HepG2 (cell line): ENCODE measurements at regions not wholly inside any gene's neighbourhood (a gene's known extent, or its start where the extent isn't known, plus 50 kb on each side); places are given as distances from the start of the nearest gene placed in this dataset.

ENCODE experiments used
- ATM ChIP-seq: fragments of 450-650 bp; IDR thresholded peaks from 2 replicates; pipeline ENCODE4 v1.7.1; 2017; ENCODE audit warnings: mild to moderate bottlenecking, borderline replicate concordance
- CENPT ChIP-seq: sonication (generic); formaldehyde crosslinking; IDR thresholded peaks from 2 replicates; pipeline ENCODE4 v1.8.0; 2022; ENCODE audit warnings: low read depth, mild to moderate bottlenecking, moderate library complexity, missing genetic modification reagents
- ERF ChIP-seq: IDR thresholded peaks from 2 replicates; pipeline ENCODE4 v1.6.1; 2018; ENCODE audit warnings: missing biosample characterization, missing genetic modification reagents
- HIVEP1 ChIP-seq: sonication (generic); formaldehyde crosslinking; IDR thresholded peaks from 2 replicates; pipeline ENCODE4 v1.4.0; 2020; ENCODE audit warnings: mild to moderate bottlenecking, missing genetic modification reagents
- HNF4G ChIP-seq, 2 experiments: sonication (generic) in 1 of 2; formaldehyde crosslinking in 1 of 2; IDR thresholded peaks; 2 replicates each; pipeline versions ENCODE4 v1.4.0 to v1.6.1; 2011 to 2020; ENCODE audit warnings: borderline replicate concordance in 2 of 2, low read depth in 2 of 2, mild to moderate bottlenecking in 2 of 2, low read length in 1 of 2, missing genetic modification reagents in 1 of 2, moderate library complexity in 1 of 2
- JDP2 ChIP-seq: sonication (generic); formaldehyde crosslinking; IDR thresholded peaks from 2 replicates; pipeline ENCODE4 v1.8.1; 2022; ENCODE audit warnings: missing genetic modification reagents, borderline replicate concordance
- MXI1 ChIP-seq: IDR thresholded peaks from 3 replicates; pipeline ENCODE4 v1.6.1; 2012; ENCODE audit warnings: low read depth, low read length, inconsistent platforms, borderline replicate concordance
- NFE2L1 ChIP-seq: sonication (generic); formaldehyde crosslinking; IDR thresholded peaks from 2 replicates; pipeline ENCODE4 v1.4.0; 2020; ENCODE audit warnings: missing genetic modification reagents, mild to moderate bottlenecking, borderline replicate concordance
- POLR2G ChIP-seq: fragments of 200-400 bp; formaldehyde crosslinking; IDR thresholded peaks from 2 replicates; pipeline ENCODE4 v1.6.1; 2018; ENCODE audit warnings: mild to moderate bottlenecking, low read depth, low read length, moderate library complexity
- TAF1 ChIP-seq: sonication (generic); formaldehyde crosslinking; IDR thresholded peaks from 2 replicates; pipeline ENCODE4 v1.4.0; 2020; ENCODE audit warnings: missing genetic modification reagents
- ZBTB38 ChIP-seq: sonication (generic); formaldehyde crosslinking; IDR thresholded peaks from 2 replicates; pipeline ENCODE4 v1.5.1; 2020; ENCODE audit warnings: mild to moderate bottlenecking, missing genetic modification reagents
- ZMYM4 ChIP-seq: sonication (generic); formaldehyde crosslinking; IDR thresholded peaks from 2 replicates; pipeline ENCODE4 v1.8.1; 2023; ENCODE audit warnings: mild to moderate bottlenecking, missing genetic modification reagents
- ZNF33B ChIP-seq: sonication (generic); formaldehyde crosslinking; IDR thresholded peaks from 2 replicates; pipeline ENCODE4 v1.5.1; 2020; ENCODE audit warnings: mild to moderate bottlenecking, missing genetic modification reagents
- ZNF562 ChIP-seq: sonication (generic); formaldehyde crosslinking; IDR thresholded peaks from 2 replicates; pipeline ENCODE4 v1.8.0; 2022; ENCODE audit warnings: missing genetic modification reagents, borderline replicate concordance
- ZNF7 ChIP-seq: IDR thresholded peaks from 2 replicates; pipeline ENCODE4 v1.6.1; 2016; ENCODE audit warnings: missing biosample characterization, missing genetic modification reagents
- ZSCAN30 ChIP-seq: sonication (generic); formaldehyde crosslinking; IDR thresholded peaks from 2 replicates; pipeline ENCODE4 v1.5.0; 2020; ENCODE audit warnings: mild to moderate bottlenecking, missing genetic modification reagents
- TF ChIP-seq, protein P1 (sequence below): sonication (generic); formaldehyde crosslinking; IDR thresholded peaks from 2 replicates; pipeline ENCODE4 v1.4.0; 2020; ENCODE audit warnings: low read depth, missing genetic modification reagents
- TF ChIP-seq, protein P2 (sequence below): sonication (generic); formaldehyde crosslinking; IDR thresholded peaks from 2 replicates; pipeline ENCODE4 v1.8.0; 2022; ENCODE audit warnings: mild to moderate bottlenecking, missing genetic modification reagents, moderate library complexity
- TF ChIP-seq, protein P3 (sequence below): sonication (generic); IDR thresholded peaks from 2 replicates; pipeline ENCODE4 v1.6.1; 2016; ENCODE audit warnings: low read depth, borderline replicate concordance
- TF ChIP-seq, protein P4 (sequence below): sonication (generic); formaldehyde crosslinking; IDR thresholded peaks from 2 replicates; pipeline ENCODE4 v1.4.0; 2020; ENCODE audit warnings: missing genetic modification reagents

DNA sequence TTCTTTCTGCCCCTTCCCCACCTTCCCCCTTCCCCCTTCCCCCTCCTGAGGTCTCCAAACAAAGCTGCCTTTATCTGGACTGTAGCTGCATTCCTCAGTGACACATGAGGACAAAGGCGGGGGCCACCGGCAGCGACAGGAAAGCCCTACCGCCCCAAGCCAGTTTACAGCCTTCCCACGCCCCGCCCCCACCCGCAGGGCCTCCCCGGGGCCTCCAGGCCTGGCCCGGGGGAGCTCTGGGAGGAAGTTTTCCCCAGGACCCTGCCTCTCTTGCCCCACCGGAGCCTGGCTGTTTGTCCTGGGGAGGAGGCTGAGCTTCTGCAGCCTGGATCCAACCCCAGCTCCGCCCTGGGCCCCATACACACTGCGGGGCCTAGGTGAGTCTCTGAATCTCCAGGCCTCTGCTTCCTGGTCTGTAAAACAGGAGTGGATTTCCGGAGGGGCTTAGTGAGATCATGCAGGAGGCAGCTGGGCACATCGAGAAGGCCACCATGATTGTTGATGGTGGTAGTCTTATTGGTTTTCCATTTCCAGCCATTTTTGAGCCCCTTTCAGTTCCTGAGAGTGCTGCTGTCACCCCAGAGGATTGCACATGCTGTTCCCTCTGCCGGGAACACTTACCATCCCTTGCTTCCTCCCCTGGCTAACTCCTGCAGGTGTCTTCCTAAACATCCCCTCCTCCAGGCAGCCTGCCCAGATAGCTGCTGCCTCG, 130.7 kb downstream of the MN1 start (continued):
- TF ChIP-seq, protein P1, sequence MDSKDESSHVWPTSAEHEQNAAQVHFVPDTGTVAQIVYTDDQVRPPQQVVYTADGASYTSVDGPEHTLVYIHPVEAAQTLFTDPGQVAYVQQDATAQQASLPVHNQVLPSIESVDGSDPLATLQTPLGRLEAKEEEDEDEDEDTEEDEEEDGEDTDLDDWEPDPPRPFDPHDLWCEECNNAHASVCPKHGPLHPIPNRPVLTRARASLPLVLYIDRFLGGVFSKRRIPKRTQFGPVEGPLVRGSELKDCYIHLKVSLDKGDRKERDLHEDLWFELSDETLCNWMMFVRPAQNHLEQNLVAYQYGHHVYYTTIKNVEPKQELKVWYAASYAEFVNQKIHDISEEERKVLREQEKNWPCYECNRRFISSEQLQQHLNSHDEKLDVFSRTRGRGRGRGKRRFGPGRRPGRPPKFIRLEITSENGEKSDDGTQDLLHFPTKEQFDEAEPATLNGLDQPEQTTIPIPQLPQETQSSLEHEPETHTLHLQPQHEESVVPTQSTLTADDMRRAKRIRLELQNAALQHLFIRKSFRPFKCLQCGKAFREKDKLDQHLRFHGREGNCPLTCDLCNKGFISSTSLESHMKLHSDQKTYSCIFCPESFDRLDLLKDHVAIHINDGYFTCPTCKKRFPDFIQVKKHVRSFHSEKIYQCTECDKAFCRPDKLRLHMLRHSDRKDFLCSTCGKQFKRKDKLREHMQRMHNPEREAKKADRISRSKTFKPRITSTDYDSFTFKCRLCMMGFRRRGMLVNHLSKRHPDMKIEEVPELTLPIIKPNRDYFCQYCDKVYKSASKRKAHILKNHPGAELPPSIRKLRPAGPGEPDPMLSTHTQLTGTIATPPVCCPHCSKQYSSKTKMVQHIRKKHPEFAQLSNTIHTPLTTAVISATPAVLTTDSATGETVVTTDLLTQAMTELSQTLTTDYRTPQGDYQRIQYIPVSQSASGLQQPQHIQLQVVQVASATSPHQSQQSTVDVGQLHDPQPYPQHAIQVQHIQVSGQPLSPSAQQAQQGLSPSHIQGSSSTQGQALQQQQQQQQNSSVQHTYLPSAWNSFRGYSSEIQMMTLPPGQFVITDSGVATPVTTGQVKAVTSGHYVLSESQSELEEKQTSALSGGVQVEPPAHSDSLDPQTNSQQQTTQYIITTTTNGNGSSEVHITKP (CRISPR knock-in tag): no peak
- TF ChIP-seq MXI1: no peak
- no peak for TF ChIP-seq ATM
- TF ChIP-seq HIVEP1 (CRISPR knock-in tag): peak; percentile 70; the same call in 1 of the 2 replicates
- no peak for TF ChIP-seq ERF
- TF ChIP-seq, protein P2, sequence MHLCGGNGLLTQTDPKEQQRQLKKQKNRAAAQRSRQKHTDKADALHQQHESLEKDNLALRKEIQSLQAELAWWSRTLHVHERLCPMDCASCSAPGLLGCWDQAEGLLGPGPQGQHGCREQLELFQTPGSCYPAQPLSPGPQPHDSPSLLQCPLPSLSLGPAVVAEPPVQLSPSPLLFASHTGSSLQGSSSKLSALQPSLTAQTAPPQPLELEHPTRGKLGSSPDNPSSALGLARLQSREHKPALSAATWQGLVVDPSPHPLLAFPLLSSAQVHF (CRISPR knock-in tag): no peak
- TF ChIP-seq JDP2 (CRISPR knock-in tag): no peak
- TF ChIP-seq, protein P3, sequence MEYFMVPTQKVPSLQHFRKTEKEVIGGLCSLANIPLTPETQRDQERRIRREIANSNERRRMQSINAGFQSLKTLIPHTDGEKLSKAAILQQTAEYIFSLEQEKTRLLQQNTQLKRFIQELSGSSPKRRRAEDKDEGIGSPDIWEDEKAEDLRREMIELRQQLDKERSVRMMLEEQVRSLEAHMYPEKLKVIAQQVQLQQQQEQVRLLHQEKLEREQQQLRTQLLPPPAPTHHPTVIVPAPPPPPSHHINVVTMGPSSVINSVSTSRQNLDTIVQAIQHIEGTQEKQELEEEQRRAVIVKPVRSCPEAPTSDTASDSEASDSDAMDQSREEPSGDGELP: peak; percentile 31; the same call in 1 of the 2 replicates
- TF ChIP-seq TAF1: no peak
- no peak for TF ChIP-seq CENPT (CRISPR knock-in tag)
- TF ChIP-seq HNF4G (IDR thresholded peaks at IDR 0.05; ENCODE audit: borderline replicate concordance, low read depth, low read length): 0 out of 2 replicates have a peak, but pooled peaks have one; percentile 2
- TF ChIP-seq HNF4G (CRISPR knock-in tag; IDR thresholded peaks at IDR 0.05; ENCODE audit: borderline replicate concordance, low read depth): no peak
- TF ChIP-seq NFE2L1: no peak
- TF ChIP-seq, protein P4, sequence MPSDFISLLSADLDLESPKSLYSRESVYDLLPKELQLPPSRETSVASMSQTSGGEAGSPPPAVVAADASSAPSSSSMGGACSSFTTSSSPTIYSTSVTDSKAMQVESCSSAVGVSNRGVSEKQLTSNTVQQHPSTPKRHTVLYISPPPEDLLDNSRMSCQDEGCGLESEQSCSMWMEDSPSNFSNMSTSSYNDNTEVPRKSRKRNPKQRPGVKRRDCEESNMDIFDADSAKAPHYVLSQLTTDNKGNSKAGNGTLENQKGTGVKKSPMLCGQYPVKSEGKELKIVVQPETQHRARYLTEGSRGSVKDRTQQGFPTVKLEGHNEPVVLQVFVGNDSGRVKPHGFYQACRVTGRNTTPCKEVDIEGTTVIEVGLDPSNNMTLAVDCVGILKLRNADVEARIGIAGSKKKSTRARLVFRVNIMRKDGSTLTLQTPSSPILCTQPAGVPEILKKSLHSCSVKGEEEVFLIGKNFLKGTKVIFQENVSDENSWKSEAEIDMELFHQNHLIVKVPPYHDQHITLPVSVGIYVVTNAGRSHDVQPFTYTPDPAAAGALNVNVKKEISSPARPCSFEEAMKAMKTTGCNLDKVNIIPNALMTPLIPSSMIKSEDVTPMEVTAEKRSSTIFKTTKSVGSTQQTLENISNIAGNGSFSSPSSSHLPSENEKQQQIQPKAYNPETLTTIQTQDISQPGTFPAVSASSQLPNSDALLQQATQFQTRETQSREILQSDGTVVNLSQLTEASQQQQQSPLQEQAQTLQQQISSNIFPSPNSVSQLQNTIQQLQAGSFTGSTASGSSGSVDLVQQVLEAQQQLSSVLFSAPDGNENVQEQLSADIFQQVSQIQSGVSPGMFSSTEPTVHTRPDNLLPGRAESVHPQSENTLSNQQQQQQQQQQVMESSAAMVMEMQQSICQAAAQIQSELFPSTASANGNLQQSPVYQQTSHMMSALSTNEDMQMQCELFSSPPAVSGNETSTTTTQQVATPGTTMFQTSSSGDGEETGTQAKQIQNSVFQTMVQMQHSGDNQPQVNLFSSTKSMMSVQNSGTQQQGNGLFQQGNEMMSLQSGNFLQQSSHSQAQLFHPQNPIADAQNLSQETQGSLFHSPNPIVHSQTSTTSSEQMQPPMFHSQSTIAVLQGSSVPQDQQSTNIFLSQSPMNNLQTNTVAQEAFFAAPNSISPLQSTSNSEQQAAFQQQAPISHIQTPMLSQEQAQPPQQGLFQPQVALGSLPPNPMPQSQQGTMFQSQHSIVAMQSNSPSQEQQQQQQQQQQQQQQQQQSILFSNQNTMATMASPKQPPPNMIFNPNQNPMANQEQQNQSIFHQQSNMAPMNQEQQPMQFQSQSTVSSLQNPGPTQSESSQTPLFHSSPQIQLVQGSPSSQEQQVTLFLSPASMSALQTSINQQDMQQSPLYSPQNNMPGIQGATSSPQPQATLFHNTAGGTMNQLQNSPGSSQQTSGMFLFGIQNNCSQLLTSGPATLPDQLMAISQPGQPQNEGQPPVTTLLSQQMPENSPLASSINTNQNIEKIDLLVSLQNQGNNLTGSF (CRISPR knock-in tag): no peak
- TF ChIP-seq ZSCAN30 (CRISPR knock-in tag): no peak
- no peak for TF ChIP-seq ZBTB38 (CRISPR knock-in tag)
- TF ChIP-seq ZNF7 (CRISPR knock-in tag): no peak
- peak; percentile 43; the same call in 1 of the 2 replicates for TF ChIP-seq POLR2G
- no peak for TF ChIP-seq ZMYM4 (CRISPR knock-in tag)
- no peak for TF ChIP-seq ZNF33B (CRISPR knock-in tag)
- no peak for TF ChIP-seq ZNF562 (CRISPR knock-in tag)
